HEK293 (cell line): ENCODE measurements at regions not wholly inside any gene's neighbourhood (a gene's known extent, or its start where the extent isn't known, plus 50 kb on each side); places are given as distances from the start of the nearest gene placed in this dataset.

ENCODE experiments used
- CTCF ChIA-PET: fragments of 350-600 bp; formaldehyde crosslinking; extraction: SDS; loops from one replicate; lab custom pipeline; 2021; ENCODE audit warnings: antibody characterized with exemption; lab: Yijun Ruan, JAX
- POLR2A ChIA-PET: fragments of 300-600 bp; formaldehyde crosslinking; extraction: SDS; loops from one replicate; lab custom pipeline; 2020; ENCODE audit warnings: antibody characterized with exemption, inconsistent platforms; lab: Yijun Ruan, JAX
- H3K27ac ChIP-seq: fragments of 200-500 bp; sonication (Bioruptor generic); 2 replicates; pipeline ENCODE4 v1.5.1; 2014; ENCODE audit warnings: low read depth, low read length, control low read depth, inconsistent platforms; ENCODE audit errors: extremely low read depth
- H3K36me3 ChIP-seq, 2 experiments: fragments of 200-500 bp in 1 of 2; sonication (Bioruptor generic) in 1 of 2; 1 replicate in 1 of 2; 2 replicates in 1 of 2; pipeline ENCODE4 v1.5.1; 2014 to 2017; ENCODE audit warnings: inconsistent platforms in 2 of 2, low read length in 2 of 2; ENCODE audit not compliant: control insufficient read depth in 2 of 2, insufficient read depth in 1 of 2
- H3K4me1 ChIP-seq: fragments of 200-500 bp; sonication (Bioruptor generic); 2 replicates; pipeline ENCODE4 v1.5.1; 2014; ENCODE audit warnings: mild to moderate bottlenecking, low read length, inconsistent platforms; ENCODE audit not compliant: control insufficient read depth, insufficient read depth
- H3K4me3 ChIP-seq: 2 replicates; pipeline ENCODE4 v1.5.1; 2011; ENCODE audit warnings: low read depth, mild to moderate bottlenecking, control low read depth, low read length, moderate library complexity
- H3K9me3 ChIP-seq: fragments of 200-500 bp; sonication (Bioruptor generic); 2 replicates; pipeline ENCODE4 v1.5.1; 2014; ENCODE audit warnings: low read depth, low read length, inconsistent platforms; ENCODE audit not compliant: control insufficient read depth, insufficient read depth
- FEZF1 ChIP-seq: fragments of 450-650 bp; formaldehyde crosslinking; IDR thresholded peaks from 2 replicates; pipeline ENCODE4 v1.5.1; 2016; ENCODE audit warnings: missing biosample characterization, missing genetic modification characterization
- GLI2 ChIP-seq: fragments of 450-650 bp; formaldehyde crosslinking; IDR thresholded peaks from 2 replicates; pipeline ENCODE4; 2017; ENCODE audit warnings: missing biosample characterization, missing genetic modification characterization, low read depth, borderline replicate concordance
- HOXA7 ChIP-seq: sonication (generic); formaldehyde crosslinking; IDR thresholded peaks from 2 replicates; pipeline ENCODE4 v1.8.1; 2022; ENCODE audit warnings: missing genetic modification reagents, borderline replicate concordance
- KLF16 ChIP-seq: fragments of 450-650 bp; formaldehyde crosslinking; IDR thresholded peaks from 2 replicates; pipeline ENCODE4 v1.5.1; 2017; ENCODE audit warnings: missing biosample characterization, missing genetic modification characterization
- SETDB1 ChIP-seq: IDR thresholded peaks from one replicate; pipeline ENCODE4 v1.6.1; 2017; ENCODE audit warnings: mild to moderate bottlenecking, low read length, moderate library complexity, mixed read lengths; ENCODE audit not compliant: insufficient read length
- SP7 ChIP-seq: fragments of 450-650 bp; formaldehyde crosslinking; IDR thresholded peaks from 2 replicates; pipeline ENCODE4 v1.5.1; 2016; ENCODE audit warnings: missing biosample characterization, missing genetic modification characterization
- ZNF16 ChIP-seq: fragments of 450-650 bp; formaldehyde crosslinking; IDR thresholded peaks from 2 replicates; pipeline ENCODE4 v1.5.1; 2016; ENCODE audit warnings: low read depth, missing biosample characterization, missing genetic modification characterization
- ZNF266 ChIP-seq: fragments of 450-650 bp; formaldehyde crosslinking; IDR thresholded peaks from 2 replicates; pipeline ENCODE4 v1.5.1; 2016; ENCODE audit warnings: missing biosample characterization, missing genetic modification characterization, low read depth
- ZNF514 ChIP-seq: fragments of 450-650 bp; formaldehyde crosslinking; IDR thresholded peaks from 2 replicates; pipeline ENCODE4 v1.5.1; 2016; ENCODE audit warnings: missing biosample characterization, missing genetic modification characterization
- ZNF560 ChIP-seq: fragments of 450-650 bp; formaldehyde crosslinking; IDR thresholded peaks from 2 replicates; pipeline ENCODE4 v1.5.1; 2017; ENCODE audit warnings: missing biosample characterization, missing genetic modification characterization, borderline replicate concordance
- ZNF585B ChIP-seq: fragments of 450-650 bp; formaldehyde crosslinking; IDR thresholded peaks from 2 replicates; pipeline ENCODE4 v1.5.1; 2016; ENCODE audit warnings: missing biosample characterization, missing genetic modification characterization
- ZNF600 ChIP-seq: fragments of 450-650 bp; formaldehyde crosslinking; IDR thresholded peaks from 2 replicates; pipeline ENCODE4 v1.5.1; 2016; ENCODE audit warnings: missing biosample characterization, missing genetic modification characterization
- TF ChIP-seq, protein P1 (sequence below): fragments of 450-650 bp; formaldehyde crosslinking; IDR thresholded peaks from 2 replicates; pipeline ENCODE4 v1.5.1; 2016; ENCODE audit warnings: missing biosample characterization, missing genetic modification characterization
- TF ChIP-seq, protein P2 (sequence below): fragments of 450-650 bp; formaldehyde crosslinking; IDR thresholded peaks from 2 replicates; pipeline ENCODE4 v1.5.1; 2017; ENCODE audit warnings: missing biosample characterization, mild to moderate bottlenecking, missing genetic modification characterization, moderate library complexity

DNA sequence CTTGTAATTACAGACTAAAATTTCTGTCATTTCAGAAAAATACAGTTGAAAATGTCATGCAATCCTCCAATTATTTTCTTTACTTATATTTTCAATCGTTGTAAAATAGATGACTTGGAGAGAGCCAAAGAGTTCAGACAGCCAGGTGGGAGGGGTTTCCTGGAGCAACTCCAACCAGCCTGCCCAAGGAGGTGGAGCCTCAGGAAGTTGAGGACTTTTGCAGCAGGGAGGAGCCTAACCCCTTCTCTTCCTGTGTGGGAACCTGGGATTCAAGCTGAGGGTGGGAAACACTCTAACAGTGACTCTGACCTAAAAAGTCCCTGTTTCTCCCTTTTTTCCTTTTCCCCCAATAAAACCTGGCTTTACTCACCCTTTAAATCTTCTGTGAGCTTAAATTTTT, 72.2 kb upstream of the GABRG1 start:
- TF ChIP-seq, protein P1, sequence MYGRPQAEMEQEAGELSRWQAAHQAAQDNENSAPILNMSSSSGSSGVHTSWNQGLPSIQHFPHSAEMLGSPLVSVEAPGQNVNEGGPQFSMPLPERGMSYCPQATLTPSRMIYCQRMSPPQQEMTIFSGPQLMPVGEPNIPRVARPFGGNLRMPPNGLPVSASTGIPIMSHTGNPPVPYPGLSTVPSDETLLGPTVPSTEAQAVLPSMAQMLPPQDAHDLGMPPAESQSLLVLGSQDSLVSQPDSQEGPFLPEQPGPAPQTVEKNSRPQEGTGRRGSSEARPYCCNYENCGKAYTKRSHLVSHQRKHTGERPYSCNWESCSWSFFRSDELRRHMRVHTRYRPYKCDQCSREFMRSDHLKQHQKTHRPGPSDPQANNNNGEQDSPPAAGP (tag by site-specific recombination): no peak
- TF ChIP-seq SP7: no peak
- TF ChIP-seq ZNF266 (tag by site-specific recombination): no peak
- H3K36me3 ChIP-seq: no peaks in the 10 kb centered on the region
- CTCF ChIA-PET: no interaction called here
- no peak overlapping the region for H3K27ac ChIP-seq
- H3K4me1 ChIP-seq: no peaks in the 10 kb centered on the region
- POLR2A ChIA-PET: no interaction called here
- H3K4me3 ChIP-seq: no peak overlapping the region
- H3K9me3 ChIP-seq: no peaks in the 10 kb centered on the region

DNA sequence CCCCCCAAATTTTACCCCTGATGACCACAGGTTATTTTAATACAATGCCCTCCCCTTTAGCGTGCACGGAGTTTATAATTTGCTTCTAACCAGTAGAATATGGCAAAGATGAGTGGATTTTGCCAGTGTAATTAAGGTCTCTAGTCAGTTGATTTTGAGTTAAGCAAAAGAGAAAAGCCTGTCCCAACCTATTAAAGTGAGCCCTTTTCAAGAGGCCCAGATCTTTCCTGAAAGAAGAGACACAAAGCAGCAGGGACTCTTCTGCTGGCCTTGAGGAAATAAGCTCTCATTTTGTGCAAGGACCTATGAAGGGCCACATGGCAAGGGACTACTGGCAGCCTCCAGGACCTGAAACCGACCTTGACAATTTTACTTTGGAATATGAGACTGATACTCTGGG, 61.9 kb upstream of the GABRG1 start:
- no peak for TF ChIP-seq GLI2 (tag by site-specific recombination)
- no peak for TF ChIP-seq ZNF16
- TF ChIP-seq HOXA7 (CRISPR knock-in tag): no peak
- no peak for TF ChIP-seq KLF16 (tag by site-specific recombination)
- TF ChIP-seq FEZF1: no peak
- no peaks in the 10 kb centered on the region for H3K9me3 ChIP-seq
- ChIA-PET CTCF (no interaction called here), POLR2A (no interaction called here)
- H3K27ac ChIP-seq: no peak overlapping the region
- H3K4me1 ChIP-seq: no peaks in the 10 kb centered on the region
- H3K4me3 ChIP-seq: no peak overlapping the region
- H3K36me3 ChIP-seq: no peaks in the 10 kb centered on the region

DNA sequence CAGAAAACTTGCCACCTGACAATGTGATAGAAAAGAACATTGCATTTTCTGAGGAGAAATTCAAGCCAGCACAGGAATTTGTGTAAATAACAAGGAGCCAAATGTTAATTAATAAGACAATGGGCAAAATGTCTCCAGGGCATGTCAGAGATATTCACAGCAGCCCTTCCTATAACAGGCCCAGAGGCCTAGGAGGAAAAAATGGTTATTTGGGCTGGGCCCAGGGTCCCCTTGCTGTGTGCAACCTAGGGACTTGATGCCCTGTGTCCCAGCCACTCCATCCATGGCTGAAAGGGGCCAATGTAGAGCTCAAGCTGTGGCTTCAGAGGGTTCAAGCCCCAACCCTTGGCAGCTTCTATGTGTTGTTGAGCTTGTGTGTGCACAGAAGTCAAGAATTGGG, 55.5 kb upstream of the GABRG1 start:
- POLR2A ChIA-PET: no interaction called here
- H3K27ac ChIP-seq: no peak overlapping the region
- H3K36me3 ChIP-seq: no peaks in the 10 kb centered on the region
- CTCF ChIA-PET: no interaction called here
- H3K4me1 ChIP-seq: no peaks in the 10 kb centered on the region
- no peak overlapping the region for H3K4me3 ChIP-seq
- H3K9me3 ChIP-seq: no peaks in the 10 kb centered on the region
- TF ChIP-seq ZNF585B (peak; percentile 70), ZNF600 (tag by site-specific recombination) (no peak), SETDB1 (no peak), ZNF514 (tag by site-specific recombination) (no peak), ZNF560 (tag by site-specific recombination) (no peak)
- TF ChIP-seq, protein P2, sequence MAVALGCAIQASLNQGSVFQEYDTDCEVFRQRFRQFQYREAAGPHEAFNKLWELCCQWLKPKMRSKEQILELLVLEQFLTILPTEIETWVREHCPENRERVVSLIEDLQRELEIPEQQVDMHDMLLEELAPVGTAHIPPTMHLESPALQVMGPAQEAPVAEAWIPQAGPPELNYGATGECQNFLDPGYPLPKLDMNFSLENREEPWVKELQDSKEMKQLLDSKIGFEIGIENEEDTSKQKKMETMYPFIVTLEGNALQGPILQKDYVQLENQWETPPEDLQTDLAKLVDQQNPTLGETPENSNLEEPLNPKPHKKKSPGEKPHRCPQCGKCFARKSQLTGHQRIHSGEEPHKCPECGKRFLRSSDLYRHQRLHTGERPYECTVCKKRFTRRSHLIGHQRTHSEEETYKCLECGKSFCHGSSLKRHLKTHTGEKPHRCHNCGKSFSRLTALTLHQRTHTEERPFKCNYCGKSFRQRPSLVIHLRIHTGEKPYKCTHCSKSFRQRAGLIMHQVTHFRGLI (tag by site-specific recombination): no peak
